ENCODE measurements at regions not wholly inside any gene's neighbourhood (a gene's known extent, or its start where the extent isn't known, plus 50 kb on each side); places are given as distances from the start of the nearest gene placed in this dataset.
A peak's percentile ranks its signal among the peaks of the same experiment; 100 is the strongest.

- no peak for DNase-seq (ENCODE audit: low spot score)
- H3K27me3 ChIP-seq (replicated peaks; ENCODE audit: insufficient read depth): no peaks in the 10 kb centered on the region
- H3K4me3 ChIP-seq: no peak overlapping the region
- no peaks in the 10 kb centered on the region for H3K36me3 ChIP-seq
- H3K4me1 ChIP-seq (ENCODE audit: control insufficient read depth in 1 of 2, low read depth in 2 of 2): peaks cover 0 to 5% of the 10 kb centered on the region in 2 donors
- H3K27ac ChIP-seq: no peak overlapping the region
- TF ChIP-seq CTCF (IDR thresholded peaks at IDR 0.05): no peak
- no peak for ATAC-seq (ENCODE audit: insufficient number of reproducible peaks, low FRiP score, low read depth)
- no peaks in the 10 kb centered on the region for H3K9me3 ChIP-seq
Measured at GRCh38 chr3:107218864-107219269, 158.4 kb upstream of the CCDC54 start.

GRCh38 chr3:107220538-107220937 is 156.7 kb upstream of the CCDC54 start:
- ATAC-seq (ENCODE audit: insufficient number of reproducible peaks, low FRiP score, low read depth): no peak
- DNase-seq (ENCODE audit: low spot score): no peak
- no peak overlapping the region for H3K4me3 ChIP-seq
- no peak overlapping the region for H3K27ac ChIP-seq
- H3K27me3 ChIP-seq (replicated peaks; ENCODE audit: insufficient read depth): no peaks in the 10 kb centered on the region
- H3K4me1 ChIP-seq (ENCODE audit: control insufficient read depth in 1 of 2, low read depth in 2 of 2): peaks cover 0 to 5% of the 10 kb centered on the region in 2 donors
- no peak for TF ChIP-seq CTCF (IDR thresholded peaks at IDR 0.05)
- no peaks in the 10 kb centered on the region for H3K9me3 ChIP-seq
- no peaks in the 10 kb centered on the region for H3K36me3 ChIP-seq

- no peak for TF ChIP-seq CTCF (IDR thresholded peaks at IDR 0.05)
- ATAC-seq (ENCODE audit: insufficient number of reproducible peaks, low FRiP score, low read depth) (no peak), DNase-seq (ENCODE audit: low spot score) (no peak)
- no peaks in the 10 kb centered on the region for H3K36me3 ChIP-seq
- no peaks in the 10 kb centered on the region for H3K9me3 ChIP-seq
- no peak overlapping the region for H3K4me3 ChIP-seq
- no peak overlapping the region for H3K27ac ChIP-seq
- H3K27me3 ChIP-seq (replicated peaks; ENCODE audit: insufficient read depth): no peaks in the 10 kb centered on the region
- H3K4me1 ChIP-seq (ENCODE audit: control insufficient read depth in 1 of 2, low read depth in 2 of 2): peaks cover 0 to 5% of the 10 kb centered on the region in 2 donors
Measured at GRCh38 chr3:107221856-107222255, 155.4 kb upstream of the CCDC54 start.

GRCh38 chr3:107222907-107223306 is 154.3 kb upstream of the CCDC54 start:
- Histone ChIP-seq H3K36me3 (no peaks in the 10 kb centered on the region), H3K27me3 (replicated peaks; ENCODE audit: insufficient read depth) (no peaks in the 10 kb centered on the region), H3K9me3 (no peaks in the 10 kb centered on the region), H3K4me3 (no peak overlapping the region), H3K27ac (peak overlapping the region in 1 of 2 donors; percentile 23), H3K4me1 (ENCODE audit: control insufficient read depth in 1 of 2, low read depth in 2 of 2) (peaks cover 0 to 8% of the 10 kb centered on the region in 2 donors)
- TF ChIP-seq CTCF (IDR thresholded peaks at IDR 0.05): no peak
- ATAC-seq (ENCODE audit: insufficient number of reproducible peaks, low FRiP score, low read depth): no peak
- DNase-seq (ENCODE audit: low spot score): no peak

GRCh38 chr3:107224026-107224596 is 153.1 kb upstream of the CCDC54 start:
- TF ChIP-seq CTCF (IDR thresholded peaks at IDR 0.05): no peak
- Histone ChIP-seq H3K9me3 (no peaks in the 10 kb centered on the region), H3K36me3 (no peaks in the 10 kb centered on the region), H3K27me3 (replicated peaks; ENCODE audit: insufficient read depth) (no peaks in the 10 kb centered on the region), H3K4me1 (ENCODE audit: control insufficient read depth in 1 of 2, low read depth in 2 of 2) (peaks cover 0 to 8% of the 10 kb centered on the region in 2 donors), H3K4me3 (no peak overlapping the region), H3K27ac (no peak overlapping the region)
- DNase-seq (ENCODE audit: low spot score): no peak
- no peak for ATAC-seq (ENCODE audit: insufficient number of reproducible peaks, low FRiP score, low read depth)
